SU-DHL-6 (cell line): ENCODE measurements at regions not wholly inside any gene's neighbourhood (a gene's known extent, or its start where the extent isn't known, plus 50 kb on each side); places are given as distances from the start of the nearest gene placed in this dataset.

ENCODE experiments used
- H2AFZ ChIP-seq: fragments of 200-600 bp; sonication (generic); 2 replicates; pipeline ENCODE4 v1.6.1; 2014; ENCODE audit warnings: low read depth, mild to moderate bottlenecking, moderate library complexity, mixed read lengths, antibody characterized with exemption, low read length; ENCODE audit not compliant: severe bottlenecking
- H3F3A ChIP-seq: fragments of 200-600 bp; shearing (Covaris generic); 2 replicates; pipeline ENCODE4 v1.6.0; 2016; ENCODE audit warnings: antibody characterized with exemption, mild to moderate bottlenecking; ENCODE audit not compliant: insufficient read depth
- H3K27ac ChIP-seq: fragments of 200-600 bp; sonication (generic); 2 replicates; pipeline ENCODE4 v1.5.1; 2016; ENCODE audit warnings: low read depth, mild to moderate bottlenecking, low read length, moderate library complexity, mixed read lengths
- H3K27me3 ChIP-seq: fragments of 200-600 bp; sonication (generic), shearing (Covaris generic); 2 replicates; pipeline ENCODE4 v1.6.0; 2014; ENCODE audit warnings: mild to moderate bottlenecking, low read length
- H3K36me3 ChIP-seq: fragments of 200-600 bp; sonication (generic); 2 replicates; pipeline ENCODE4 v1.6.1; 2014; ENCODE audit warnings: mild to moderate bottlenecking, low read length, mixed read lengths
- H3K4me2 ChIP-seq: fragments of 300-600, 200-600 bp; shearing (Covaris generic), sonication (generic); 2 replicates; pipeline ENCODE4 v1.6.0; 2014; ENCODE audit warnings: low read length, low read depth, mild to moderate bottlenecking; ENCODE audit not compliant: poor library complexity, severe bottlenecking
- H3K4me3 ChIP-seq: fragments of 200-600 bp; sonication (generic); 2 replicates; pipeline ENCODE4 v1.5.1; 2014; ENCODE audit warnings: antibody characterized with exemption, low read length, mild to moderate bottlenecking, mixed read lengths; ENCODE audit not compliant: insufficient read depth, poor library complexity, severe bottlenecking
- H3K79me2 ChIP-seq: fragments of 200-600 bp; sonication (generic); 2 replicates; pipeline ENCODE4 v1.6.1; 2014; ENCODE audit warnings: mild to moderate bottlenecking, low read length, moderate library complexity; ENCODE audit not compliant: insufficient read depth
- H3K9ac ChIP-seq: fragments of 200-600 bp; sonication (generic); 2 replicates; pipeline ENCODE4 v1.7.0; 2014; ENCODE audit warnings: mild to moderate bottlenecking, low read length
- H3K9me2 ChIP-seq: fragments of 200-600 bp; sonication (generic); replicated peaks from 2 replicates; pipeline ENCODE4 v1.6.1; 2014; ENCODE audit warnings: low read length; ENCODE audit not compliant: insufficient read depth
- H3K9me3 ChIP-seq: fragments of 200-600 bp; sonication (generic); 2 replicates; pipeline ENCODE4 v1.6.1; 2014; ENCODE audit warnings: low read length, mixed read lengths; ENCODE audit not compliant: insufficient read depth
- H4K20me1 ChIP-seq: fragments of 200-600 bp; sonication (generic); 2 replicates; pipeline ENCODE4 v1.6.1; 2014; ENCODE audit warnings: low read depth, mild to moderate bottlenecking, antibody characterized with exemption, low read length, moderate library complexity, mixed read lengths
- EZH2phosphoT487 ChIP-seq: fragments of 200-600 bp; sonication (generic), shearing (Covaris generic); conservative IDR thresholded peaks from 2 replicates; pipeline ENCODE4 v1.6.1; 2018; ENCODE audit warnings: mild to moderate bottlenecking, antibody characterized with exemption, low read length, moderate library complexity, mixed read lengths
- TF ChIP-seq, protein P1 (sequence below): fragments of 200-600 bp; sonication (generic); IDR thresholded peaks from one replicate; pipeline ENCODE4 v1.5.1; 2017; ENCODE audit warnings: antibody characterized with exemption, mild to moderate bottlenecking, low read length, moderate library complexity; ENCODE audit not compliant: insufficient read depth, poor library complexity, severe bottlenecking

DNA sequence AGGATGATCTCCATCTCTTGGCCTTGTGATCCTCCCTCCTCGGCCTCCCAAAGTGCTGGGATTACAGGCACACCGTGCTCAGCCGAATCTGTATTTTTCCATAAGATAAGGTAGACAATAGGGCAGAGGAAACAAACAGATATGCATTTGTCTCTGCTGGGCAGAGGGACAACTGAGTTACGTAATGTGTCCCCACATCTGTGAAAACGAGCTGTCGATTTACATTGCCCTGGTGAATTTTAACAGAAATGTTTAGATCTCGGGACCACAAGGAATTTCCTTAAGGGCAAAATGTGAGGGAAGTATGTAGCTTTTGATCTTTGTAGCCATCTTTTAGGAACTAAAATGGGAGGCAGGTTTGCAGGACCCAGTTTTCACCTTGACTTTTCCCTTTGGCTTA, 189.7 kb downstream of the TRIML1 start:
- H3K79me2 ChIP-seq = no peaks in the 10 kb centered on the region
- H3F3A ChIP-seq = no peaks in the 10 kb centered on the region
- no peak overlapping the region for H3K9ac ChIP-seq
- no peak overlapping the region for H3K4me2 ChIP-seq
- no peaks in the 10 kb centered on the region for H3K36me3 ChIP-seq
- H3K4me3 ChIP-seq = no peak overlapping the region
- H2AFZ ChIP-seq = no peak overlapping the region
- H4K20me1 ChIP-seq = no peaks in the 10 kb centered on the region
- TF ChIP-seq, protein P1, sequence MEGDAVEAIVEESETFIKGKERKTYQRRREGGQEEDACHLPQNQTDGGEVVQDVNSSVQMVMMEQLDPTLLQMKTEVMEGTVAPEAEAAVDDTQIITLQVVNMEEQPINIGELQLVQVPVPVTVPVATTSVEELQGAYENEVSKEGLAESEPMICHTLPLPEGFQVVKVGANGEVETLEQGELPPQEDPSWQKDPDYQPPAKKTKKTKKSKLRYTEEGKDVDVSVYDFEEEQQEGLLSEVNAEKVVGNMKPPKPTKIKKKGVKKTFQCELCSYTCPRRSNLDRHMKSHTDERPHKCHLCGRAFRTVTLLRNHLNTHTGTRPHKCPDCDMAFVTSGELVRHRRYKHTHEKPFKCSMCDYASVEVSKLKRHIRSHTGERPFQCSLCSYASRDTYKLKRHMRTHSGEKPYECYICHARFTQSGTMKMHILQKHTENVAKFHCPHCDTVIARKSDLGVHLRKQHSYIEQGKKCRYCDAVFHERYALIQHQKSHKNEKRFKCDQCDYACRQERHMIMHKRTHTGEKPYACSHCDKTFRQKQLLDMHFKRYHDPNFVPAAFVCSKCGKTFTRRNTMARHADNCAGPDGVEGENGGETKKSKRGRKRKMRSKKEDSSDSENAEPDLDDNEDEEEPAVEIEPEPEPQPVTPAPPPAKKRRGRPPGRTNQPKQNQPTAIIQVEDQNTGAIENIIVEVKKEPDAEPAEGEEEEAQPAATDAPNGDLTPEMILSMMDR = no peak
- no peak for TF ChIP-seq EZH2phosphoT487
- no peaks in the 10 kb centered on the region for H3K27me3 ChIP-seq
- no peaks in the 10 kb centered on the region for H3K9me2 ChIP-seq
- H3K9me3 ChIP-seq = no peaks in the 10 kb centered on the region
- H3K27ac ChIP-seq = no peak overlapping the region

DNA sequence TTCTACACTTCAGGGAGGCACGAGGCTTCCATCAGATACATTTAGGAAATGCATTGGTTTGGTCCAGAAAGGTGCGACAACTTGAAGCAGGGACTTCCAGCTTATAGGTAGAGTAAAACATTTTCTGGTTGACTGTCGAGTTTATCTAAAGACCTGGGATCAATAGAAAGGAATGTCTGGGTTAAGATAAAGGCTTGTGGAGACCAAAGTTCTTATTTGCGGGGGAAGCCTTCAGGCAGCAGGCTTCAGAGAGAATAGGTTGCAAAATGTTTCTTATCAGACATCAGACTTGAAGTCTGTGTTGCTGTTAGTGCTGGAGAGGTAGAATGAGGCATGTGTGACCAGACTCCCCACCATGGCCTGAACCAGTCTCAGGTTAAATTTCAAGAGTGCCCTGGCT, 190.3 kb downstream of the TRIML1 start:
- Histone ChIP-seq H3K27me3 (no peaks in the 10 kb centered on the region), H3K27ac (no peak overlapping the region), H3K9ac (no peak overlapping the region), H3K9me2 (no peaks in the 10 kb centered on the region), H4K20me1 (no peaks in the 10 kb centered on the region), H3K9me3 (no peaks in the 10 kb centered on the region), H3F3A (no peaks in the 10 kb centered on the region), H2AFZ (no peak overlapping the region), H3K4me2 (no peak overlapping the region), H3K36me3 (no peaks in the 10 kb centered on the region), H3K4me3 (no peak overlapping the region), H3K79me2 (no peaks in the 10 kb centered on the region)
- TF ChIP-seq EZH2phosphoT487 = no peak

DNA sequence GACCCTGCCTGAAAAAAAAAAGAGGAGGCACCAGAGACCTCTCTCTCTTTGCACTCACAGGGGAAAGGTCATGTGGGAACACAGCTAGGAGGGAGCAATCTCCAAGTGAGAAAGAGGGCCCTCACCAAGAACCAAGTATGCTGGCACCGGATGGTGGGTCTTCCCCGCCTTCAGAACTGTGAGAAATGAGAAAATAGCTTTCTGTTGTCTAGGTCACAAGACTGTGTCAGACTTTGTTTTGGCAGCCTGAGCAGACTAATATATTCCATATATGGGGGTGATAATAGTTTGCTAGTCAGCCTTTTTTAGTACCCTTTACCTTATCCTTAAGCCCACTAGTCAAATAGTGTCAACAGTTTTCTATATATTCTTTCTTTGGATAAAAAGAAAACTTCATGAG, 193.0 kb downstream of the TRIML1 start:
- H3K9me3 ChIP-seq = no peaks in the 10 kb centered on the region
- no peak overlapping the region for H3K4me3 ChIP-seq
- no peaks in the 10 kb centered on the region for H3K36me3 ChIP-seq
- H3K27ac ChIP-seq = no peak overlapping the region
- no peaks in the 10 kb centered on the region for H3F3A ChIP-seq
- H3K79me2 ChIP-seq = no peaks in the 10 kb centered on the region
- TF ChIP-seq EZH2phosphoT487 = no peak
- TF ChIP-seq, protein P1 = no peak
- no peaks in the 10 kb centered on the region for H3K27me3 ChIP-seq
- H2AFZ ChIP-seq = no peak overlapping the region
- no peak overlapping the region for H3K9ac ChIP-seq
- H3K9me2 ChIP-seq = no peaks in the 10 kb centered on the region
- no peaks in the 10 kb centered on the region for H4K20me1 ChIP-seq
- no peak overlapping the region for H3K4me2 ChIP-seq

DNA sequence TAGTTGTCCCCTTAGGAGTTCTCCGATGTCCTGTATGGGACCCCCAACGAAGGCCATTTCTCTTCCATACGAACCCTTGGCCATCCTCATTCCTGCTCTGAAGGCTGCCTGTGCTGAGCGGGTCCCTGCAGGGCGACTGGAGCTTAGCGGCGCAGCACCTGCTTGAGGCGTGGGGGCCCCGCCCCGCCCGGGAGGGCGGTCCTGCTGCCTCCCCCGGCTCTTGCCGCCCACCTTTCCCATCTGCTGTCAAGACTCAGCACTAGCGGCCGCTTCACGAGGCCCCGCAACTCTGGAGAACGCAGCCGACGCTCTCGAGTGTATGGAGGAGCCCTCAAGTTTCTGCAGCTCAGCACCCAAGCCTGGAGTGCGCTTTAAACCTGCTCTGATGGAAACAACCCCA, 197.7 kb downstream of the TRIML1 start:
- Histone ChIP-seq H3K9me3 (no peaks in the 10 kb centered on the region), H3K9me2 (no peaks in the 10 kb centered on the region), H3K9ac (no peak overlapping the region), H3K36me3 (no peaks in the 10 kb centered on the region), H3K4me2 (no peak overlapping the region), H3F3A (no peaks in the 10 kb centered on the region), H2AFZ (no peak overlapping the region), H3K79me2 (no peaks in the 10 kb centered on the region), H3K4me3 (no peak overlapping the region), H3K27me3 (no peaks in the 10 kb centered on the region), H3K27ac (no peak overlapping the region), H4K20me1 (no peaks in the 10 kb centered on the region)
- TF ChIP-seq, protein P1 = no peak
- no peak for TF ChIP-seq EZH2phosphoT487
